ENCODE measurements at regions not wholly inside any gene's neighbourhood (a gene's known extent, or its start where the extent isn't known, plus 50 kb on each side); places are given as distances from the start of the nearest gene placed in this dataset.

DNA sequence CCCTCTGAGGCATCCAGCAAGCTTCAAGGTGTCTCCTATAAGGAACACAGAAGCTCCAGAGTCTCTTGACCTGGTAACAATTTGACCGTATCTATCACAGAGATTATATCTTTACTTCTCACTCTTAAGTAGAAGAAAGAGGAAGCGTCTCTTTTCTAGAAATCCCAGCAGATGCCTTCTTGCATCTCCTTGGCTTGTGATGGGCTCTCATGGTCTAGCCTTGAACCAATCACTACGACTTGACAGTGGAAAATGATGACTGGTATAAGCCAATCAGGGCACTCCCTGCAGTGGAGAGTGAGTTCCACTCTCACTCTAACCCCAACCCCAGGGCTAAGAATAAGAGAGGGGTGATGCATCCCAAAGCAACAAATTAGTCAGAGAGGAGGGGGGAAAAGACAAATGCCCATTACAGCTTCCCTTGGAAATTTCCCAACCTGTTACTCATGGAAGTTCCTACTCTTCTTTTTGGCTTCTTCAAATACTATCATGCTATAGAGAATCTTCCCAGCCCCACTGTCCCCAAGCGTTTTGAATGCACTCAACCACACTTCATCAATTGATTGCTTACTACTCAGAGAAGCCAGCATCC lies 293.5 kb downstream of the MN1 start:
- DNase-seq (ENCODE audit: low read depth in 4 of 4, low spot score in 1 of 4), result no peak

DNA sequence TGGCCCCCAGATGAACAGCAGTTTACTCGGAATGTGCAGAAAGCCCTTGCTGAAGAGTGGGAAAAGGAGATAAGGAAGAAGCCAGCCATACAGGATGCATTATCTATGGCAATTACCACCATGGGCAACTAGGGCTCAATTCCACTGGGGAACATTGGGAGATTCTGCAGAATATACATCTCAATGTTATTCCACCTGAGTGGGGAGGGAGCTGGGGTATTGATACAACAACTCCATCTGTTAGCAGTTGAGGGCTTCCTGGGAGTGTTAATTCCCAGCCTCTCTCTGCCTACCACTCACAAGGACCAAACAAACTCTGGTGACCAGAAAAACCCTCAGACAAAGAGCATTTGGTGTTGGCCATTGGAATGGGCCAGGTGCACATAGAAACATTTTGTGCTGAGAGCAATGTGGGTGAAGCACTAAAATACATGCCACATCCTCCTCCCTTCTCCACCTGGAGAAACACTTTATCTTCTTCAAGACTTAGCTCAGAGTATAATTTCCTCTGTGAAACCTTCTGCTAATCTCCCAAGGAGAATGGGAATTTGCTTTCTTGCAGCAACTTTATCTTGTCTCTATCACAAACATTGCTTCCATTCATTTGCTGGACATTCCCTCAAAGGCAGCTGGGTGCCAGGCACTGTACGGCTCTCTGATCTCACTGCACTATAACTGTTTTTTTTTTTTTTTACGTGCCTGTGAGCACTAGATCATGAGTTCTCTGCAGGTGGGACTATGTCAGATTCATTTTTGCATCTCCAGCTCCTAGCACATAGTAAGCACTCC lies 292.2 kb downstream of the MN1 start:
- no peak for DNase-seq (ENCODE audit: low read depth in 4 of 4, low spot score in 1 of 4)

DNA sequence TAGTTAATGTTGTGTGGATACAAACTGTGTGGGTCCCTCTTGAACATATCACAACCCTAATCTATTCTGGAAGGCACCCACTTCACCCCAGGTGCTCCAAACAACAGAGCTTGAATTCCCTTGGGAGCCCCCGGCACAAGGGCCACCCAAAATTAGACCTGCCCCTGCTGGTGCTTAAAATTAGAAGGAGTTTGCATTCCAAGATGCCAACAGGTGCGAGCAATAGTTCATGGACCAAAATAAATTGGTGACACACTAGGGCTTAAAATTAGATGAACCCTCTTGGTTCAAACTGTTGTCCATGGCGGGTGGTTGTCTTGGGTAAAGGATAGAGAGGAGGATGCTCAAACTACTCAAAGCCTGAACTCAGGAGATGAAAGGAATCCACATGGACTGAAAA lies 291.5 kb downstream of the MN1 start:
- DNase-seq (ENCODE audit: low read depth in 4 of 4, low spot score in 1 of 4), result no peak

DNA sequence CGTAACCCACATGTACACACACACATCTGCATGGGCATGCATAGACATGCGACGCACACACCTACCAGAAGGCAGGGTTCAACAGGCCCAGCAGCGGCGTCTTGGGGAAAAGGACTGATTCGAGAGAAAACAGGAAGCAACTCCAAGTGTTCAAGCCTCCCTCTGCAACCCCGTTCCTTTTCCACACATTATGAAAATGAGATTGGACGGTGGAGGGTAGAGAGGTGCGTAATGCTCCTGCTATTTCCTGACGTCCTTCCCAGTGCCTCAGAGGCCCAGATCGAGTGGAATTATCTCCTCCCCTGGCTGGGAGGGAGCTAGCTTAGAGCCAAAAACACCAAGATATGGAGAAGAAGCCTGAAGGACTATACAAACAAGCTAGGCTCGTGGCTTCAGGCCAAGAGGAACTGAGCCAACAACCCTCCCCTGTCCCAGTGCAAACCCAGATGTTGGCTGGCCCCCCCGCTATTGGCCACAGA lies 289.2 kb downstream of the MN1 start:
- no peak for DNase-seq (ENCODE audit: low read depth in 4 of 4, low spot score in 1 of 4)

DNA sequence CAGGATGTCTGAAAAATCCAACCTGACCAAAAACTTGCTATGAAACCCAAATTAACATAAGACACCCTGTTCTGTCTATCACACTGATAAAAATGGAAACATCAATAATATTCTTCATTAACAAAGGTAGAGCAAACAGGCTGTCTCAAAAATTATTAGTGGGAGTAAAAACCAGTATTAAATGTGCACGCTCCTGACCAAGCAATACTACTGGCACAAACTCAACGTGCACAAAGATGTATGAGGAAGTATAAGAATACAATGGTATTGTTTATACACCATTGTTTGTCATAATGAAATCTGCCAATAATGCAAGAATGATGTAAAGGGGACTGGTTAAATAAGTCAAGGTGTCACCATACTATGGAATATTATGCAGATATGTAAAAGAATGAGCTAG lies 288.5 kb downstream of the MN1 start:
- no peak for DNase-seq (ENCODE audit: low read depth in 4 of 4, low spot score in 1 of 4)

DNA sequence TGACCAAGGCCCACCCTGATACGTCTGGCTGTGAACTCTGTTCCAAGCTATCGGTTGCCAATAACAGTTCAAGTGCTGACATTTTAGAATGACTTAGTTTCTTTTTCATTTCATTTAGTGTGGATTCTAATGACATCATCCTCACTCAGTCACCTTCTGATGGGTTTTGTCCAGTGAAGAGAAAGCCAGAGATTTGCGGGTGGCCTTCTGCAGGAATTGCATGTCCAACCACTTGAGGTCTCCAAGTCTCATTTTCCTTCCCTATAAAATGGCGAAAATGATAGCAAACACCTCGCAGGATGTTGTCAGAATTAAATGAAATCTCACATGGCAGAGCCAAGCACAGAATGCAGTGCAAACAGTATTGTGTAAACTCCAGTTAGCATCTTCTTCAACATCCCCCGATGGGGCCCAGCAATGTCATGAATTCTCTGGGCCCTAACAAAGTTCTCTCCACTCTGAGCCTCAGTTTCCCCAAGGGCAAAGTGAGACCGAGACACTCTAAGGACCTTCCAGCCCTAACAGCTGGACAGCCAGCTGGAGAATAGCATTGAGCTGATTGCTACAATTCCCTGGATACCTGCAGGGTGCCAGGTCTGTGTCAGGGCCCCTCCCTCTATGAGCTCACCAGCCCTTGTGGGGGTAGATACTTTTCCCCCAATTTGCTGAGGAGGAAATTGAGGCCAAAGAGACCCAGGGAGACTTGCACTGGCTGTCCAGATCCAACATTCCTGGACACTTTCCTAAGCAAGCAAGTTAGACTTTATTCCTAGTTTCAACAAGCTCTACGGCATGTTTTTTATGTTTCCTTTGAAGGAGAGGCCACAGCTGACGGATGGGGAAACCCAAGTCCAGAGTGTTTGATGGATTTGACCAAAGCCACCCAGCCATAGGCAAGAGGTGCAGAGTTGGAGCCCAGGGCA lies 286.7 kb downstream of the MN1 start:
- no peak for DNase-seq (ENCODE audit: low read depth in 4 of 4, low spot score in 1 of 4)

DNA sequence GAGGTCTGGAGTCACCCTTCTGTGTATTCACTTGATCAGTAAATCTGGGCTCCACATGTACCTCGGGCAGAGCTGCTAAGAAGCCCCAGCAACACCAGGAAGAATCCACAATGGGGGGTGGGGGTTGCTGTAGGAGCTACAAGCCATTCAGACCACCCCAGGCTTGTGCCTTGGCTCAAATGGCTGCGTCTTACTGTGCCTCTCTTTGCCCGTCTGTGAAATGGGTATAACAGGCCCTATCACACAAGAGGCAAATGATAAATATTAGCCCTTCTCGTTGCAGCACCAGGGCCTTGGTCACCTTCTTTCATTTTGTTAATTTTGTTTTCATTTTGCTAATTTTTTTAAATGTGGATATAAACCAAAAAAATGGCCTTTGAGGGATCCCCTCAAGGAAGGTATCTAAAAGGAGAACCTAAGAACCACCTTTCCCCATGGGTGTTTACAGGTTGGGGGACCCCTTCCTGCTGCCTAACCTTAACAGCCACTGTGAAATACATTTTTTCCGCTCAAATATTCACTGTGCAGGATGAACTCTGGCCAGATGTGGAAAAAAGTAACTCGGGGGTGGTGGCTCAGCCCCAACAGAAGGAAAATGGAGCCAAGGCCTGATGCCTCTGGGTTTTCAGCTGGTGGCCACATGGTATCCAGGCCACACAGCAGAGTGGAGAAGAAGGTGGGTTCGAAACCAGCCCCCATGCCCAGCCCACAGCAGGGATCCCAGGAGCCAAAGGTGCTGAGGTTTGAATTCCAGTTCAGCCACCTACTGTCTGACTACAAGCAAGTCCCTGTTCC lies 284.0 kb downstream of the MN1 start:
- DNase-seq (ENCODE audit: low read depth in 4 of 4, low spot score in 1 of 4), result no peak

DNA sequence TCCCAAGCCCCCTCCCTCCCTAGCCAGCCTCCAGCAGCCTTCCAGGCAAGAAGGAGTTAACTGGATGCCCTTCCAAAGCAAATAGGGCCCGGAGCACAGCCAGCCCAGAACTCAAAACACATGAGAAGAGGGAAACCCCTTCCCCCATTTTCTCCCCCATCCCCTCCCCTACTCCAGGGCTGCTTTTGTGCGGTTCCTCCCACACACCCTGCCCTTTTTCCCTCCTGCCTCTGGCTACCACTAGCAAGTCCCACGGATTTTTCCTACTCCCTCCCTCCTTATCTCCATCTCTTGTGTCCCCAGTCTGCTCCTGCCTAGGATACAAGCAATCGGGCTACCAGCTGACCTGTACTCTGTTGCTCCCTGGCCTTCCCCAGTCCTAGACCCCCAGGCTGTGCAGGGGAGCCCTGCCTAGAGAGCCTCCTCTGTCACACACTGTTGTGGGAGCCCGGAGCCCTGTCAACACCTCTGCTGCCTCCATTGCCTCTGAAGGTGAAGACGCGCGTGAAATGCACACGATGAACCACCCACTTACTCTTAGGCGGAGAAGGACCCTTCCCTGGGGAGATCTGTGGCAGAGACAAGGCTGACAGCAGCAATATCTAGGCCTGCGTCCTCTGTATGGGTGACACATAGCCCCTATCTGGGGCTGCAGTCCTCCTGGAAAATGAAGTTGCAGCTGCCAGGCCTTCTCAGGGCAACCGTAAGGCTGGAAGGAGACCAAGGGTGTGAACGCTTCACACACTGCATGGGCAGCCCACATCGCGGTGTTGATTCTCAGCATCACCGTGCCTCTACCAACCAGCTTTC lies 282.8 kb downstream of the MN1 start:
- no peak for DNase-seq (ENCODE audit: low read depth in 4 of 4, low spot score in 1 of 4)

DNA sequence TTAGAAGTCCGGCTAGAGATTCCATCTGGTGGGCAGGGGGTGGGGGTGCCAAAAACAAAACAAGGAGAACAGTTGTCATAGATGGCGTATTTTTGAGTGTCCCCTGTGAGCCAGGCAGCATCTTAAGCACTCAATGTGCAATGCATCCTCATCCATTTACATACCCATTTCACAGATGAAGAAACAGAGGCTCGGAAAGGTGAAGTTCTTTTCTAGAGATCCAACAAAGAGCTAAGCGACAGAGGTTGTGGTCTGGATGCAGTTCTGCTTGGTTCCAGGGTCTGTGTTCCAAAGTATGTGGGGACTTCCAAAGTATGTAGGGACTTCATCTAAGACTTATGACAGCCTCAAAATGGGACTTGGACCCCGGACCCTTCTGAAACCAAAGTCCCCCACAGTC lies 277.8 kb downstream of the MN1 start:
- no peak for DNase-seq (ENCODE audit: low read depth in 4 of 4, low spot score in 1 of 4)

DNA sequence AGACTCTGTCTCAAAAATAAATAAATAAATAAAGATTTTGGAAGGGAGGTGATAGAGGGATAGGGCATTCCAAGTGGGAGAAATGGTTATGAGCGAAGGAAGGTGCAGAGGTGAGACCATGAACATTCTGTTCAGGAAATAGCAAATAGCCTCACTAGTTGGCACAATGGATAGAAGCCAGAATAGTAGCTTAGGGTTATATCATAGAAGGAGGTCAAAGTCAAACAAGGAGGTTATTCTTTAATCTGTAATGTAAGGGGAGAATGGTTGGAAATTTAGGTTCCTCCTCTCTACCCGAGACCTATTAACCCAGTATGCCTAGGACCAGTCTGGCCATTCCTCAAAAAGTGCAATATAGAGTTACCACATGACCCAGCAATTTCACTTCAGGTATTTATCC lies 275.8 kb downstream of the MN1 start:
- DNase-seq (ENCODE audit: low read depth in 4 of 4, low spot score in 1 of 4), result no peak

DNA sequence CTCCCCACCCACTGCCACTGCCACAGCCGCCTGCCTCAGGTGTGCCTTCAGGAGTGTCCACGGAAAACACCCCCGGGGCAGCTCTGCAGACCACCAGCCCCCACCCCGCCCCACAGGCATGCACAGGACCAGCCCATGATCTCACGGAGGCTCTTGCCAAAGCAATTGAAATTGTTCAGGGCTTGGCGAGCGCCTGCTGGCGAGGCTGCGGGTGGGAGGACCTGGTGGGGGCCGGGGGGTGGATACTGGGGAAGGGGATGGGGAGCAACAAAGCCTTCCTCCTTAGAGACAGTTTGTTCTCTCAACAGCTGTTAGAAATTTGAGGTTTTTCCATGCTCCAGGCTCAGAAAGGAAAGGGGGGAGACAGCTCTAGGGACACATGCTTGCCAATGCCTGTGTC lies 274.7 kb downstream of the MN1 start:
- DNase-seq (ENCODE audit: low read depth in 4 of 4, low spot score in 1 of 4), result no peak

DNA sequence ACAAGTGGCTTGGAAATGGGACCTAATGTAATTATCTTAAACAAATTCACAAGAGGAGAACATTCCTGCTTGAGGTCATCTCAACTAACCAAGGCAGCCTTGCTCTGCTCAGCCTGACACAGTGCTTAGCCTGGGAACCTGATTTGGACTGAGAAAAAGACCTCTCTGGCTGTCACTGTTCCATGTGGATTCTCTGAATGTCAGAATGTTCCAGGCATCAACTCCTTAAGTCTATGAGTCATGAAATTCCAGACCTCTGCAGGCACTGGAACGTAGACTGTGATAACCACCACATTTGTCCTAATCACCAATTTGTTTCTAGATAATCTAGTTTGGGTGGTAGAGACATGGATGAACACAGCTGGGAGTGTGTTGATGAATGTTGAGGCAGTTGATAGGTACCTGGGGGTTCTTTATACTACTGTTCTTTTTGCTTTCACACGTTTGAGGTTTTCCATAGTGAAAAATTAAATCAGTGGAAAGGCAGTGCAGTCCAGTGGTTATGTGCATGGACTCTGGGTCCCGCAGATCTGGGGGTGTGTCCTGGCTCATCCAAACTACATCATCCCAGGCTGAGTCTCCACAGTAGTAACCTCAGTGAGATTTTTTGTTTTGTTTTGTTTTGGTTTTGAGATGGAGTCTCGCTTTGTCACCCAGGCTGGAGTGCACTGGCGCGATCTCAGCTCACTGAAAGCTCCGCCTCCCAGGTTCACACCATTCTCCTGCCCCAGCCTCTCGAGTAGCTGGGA lies 269.6 kb downstream of the MN1 start:
- DNase-seq (ENCODE audit: low read depth in 4 of 4, low spot score in 1 of 4), result no peak

DNA sequence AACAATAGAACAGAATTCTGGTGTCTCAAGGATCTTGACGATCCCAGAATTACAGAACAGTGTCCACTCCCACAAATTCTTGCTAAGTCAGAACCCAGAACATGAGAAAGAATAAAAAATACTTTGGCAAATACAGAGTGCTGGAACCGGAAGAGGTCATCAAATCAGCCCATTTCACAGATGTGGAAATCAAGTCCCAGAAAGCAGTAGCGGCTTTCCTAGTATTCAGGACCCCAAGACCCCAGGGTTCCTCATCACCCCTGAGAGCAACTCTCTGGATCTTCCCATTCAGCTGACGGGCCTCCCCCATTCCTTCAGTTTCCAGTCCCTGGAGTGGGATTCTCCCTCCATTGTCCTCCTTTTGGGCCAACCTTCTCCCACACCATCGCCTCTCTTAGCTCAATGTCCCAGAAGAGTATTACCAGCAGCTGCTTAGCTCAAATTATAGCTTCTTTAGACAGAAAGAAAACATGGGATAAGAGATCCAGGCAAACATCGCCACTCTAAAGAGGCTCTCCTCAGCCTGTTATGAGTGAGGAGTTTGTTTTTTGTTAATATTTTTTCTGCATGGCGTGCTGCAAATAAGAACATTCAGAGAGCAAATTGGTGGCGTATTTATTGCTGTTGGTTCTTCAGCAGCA lies 268.3 kb downstream of the MN1 start:
- DNase-seq (ENCODE audit: low read depth in 4 of 4, low spot score in 1 of 4), result no peak

DNA sequence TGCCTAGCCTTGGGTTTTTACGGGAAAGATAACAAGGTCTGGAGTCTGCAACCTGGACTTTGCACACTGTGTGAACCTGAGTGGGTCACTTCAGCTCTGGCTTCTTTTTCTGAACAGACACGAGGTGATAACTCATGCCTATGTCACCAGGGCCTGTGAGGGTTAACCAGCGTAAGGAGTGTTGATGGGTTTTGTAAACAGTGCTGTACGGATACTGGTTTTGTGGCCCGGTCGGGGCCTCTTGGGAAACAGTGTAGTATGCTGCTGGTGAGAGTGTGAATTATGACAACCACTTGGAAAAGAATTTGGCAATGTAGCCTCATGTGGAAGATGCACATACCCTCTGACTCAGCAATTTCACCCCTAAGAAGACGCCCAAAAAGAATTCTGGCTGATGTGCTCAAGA lies 266.8 kb downstream of the MN1 start:
- no peak for DNase-seq (ENCODE audit: low read depth in 4 of 4, low spot score in 1 of 4)

DNA sequence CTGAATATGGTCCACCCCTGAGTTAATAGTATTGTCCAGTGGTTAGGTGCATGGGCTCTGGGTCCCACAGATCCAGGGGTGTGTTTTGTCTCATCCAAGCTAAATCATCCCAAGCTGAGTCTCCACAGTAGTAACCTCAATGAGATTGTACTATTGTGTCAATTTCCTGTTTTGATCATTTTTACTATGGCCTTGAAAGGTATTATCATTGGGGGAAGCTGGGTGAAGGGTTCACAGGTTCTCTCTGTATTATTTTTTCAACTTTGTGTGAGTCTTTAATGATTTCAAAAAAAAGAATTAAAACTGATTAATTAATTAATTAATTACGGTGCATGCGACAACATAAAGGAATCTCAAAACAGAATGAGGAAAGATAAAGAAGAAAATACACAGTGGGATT lies 266.1 kb downstream of the MN1 start:
- DNase-seq (ENCODE audit: low read depth in 4 of 4, low spot score in 1 of 4), result no peak

DNA sequence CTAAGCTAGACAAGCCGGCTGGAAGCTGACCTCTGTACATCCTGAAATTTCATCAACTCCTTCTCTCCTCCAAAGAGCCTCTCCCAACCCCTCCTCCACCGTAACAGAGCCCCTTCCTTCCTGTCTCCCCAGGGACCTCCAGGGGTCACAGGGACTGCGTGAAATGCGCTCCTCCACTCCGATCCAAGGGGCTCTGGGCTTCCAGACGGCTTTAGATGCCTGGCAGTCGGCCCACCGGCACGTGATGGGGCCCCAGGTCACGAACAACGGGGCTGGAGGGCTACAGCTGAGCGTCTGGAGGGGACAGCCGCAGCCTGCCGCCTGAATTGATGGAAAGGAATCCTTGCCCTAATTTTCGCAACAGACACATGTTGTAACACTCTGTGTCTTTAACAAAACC lies 264.1 kb downstream of the MN1 start:
- DNase-seq (ENCODE audit: low read depth in 4 of 4, low spot score in 1 of 4), result no peak

DNA sequence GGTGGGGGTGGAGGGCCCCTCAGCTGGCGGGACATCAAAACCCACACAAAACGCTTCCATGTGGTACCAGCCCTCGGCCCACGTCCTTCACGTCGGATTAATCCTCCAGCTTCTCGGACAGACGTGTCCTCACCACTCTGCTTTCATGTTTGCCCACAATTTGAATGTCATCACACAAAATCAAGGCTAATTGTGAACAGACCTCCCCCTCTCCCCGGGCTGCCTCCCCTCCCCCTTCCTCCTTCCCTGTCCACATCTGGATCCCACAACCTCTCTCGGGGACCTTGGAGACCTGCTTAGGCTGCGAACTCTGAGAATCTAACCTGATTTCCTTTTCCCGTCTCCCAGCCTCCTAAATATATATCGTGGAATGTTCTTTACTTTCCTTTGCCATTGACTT lies 262.9 kb downstream of the MN1 start:
- DNase-seq (ENCODE audit: low read depth in 4 of 4, low spot score in 1 of 4), result no peak

DNA sequence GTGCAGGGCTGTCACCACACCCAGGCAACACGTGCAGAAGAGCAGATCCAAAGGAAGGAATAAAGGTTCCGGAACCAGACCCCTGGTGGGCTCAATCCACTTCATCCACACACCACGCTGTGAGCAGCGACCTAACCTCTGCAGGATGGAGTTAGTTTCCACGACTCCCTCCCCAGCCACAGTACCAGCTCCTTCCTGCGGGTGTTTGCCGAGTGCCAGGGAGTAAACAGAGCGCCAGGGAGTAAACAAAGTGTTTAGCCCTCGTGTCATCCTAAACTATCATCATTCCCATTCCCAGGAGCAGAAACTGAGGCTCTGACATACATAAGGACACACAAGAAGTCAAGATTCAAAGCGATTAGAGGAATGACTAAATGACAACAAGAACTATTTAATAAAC lies 261.3 kb downstream of the MN1 start:
- DNase-seq (ENCODE audit: low read depth in 4 of 4, low spot score in 1 of 4), result no peak

Data from stimulated activated CD4-positive, alpha-beta T cell treated with anti-CD3 and anti-CD28 coated beads, Interleukin-1b, Interleukin-23, amount 100 ng/mL, for 24 hours (primary cell).